Urothelium cell line (cell line): ENCODE measurements at regions not wholly inside any gene's neighbourhood (a gene's known extent, or its start where the extent isn't known, plus 50 kb on each side); places are given as distances from the start of the nearest gene placed in this dataset.

Source experiments
- DNase-seq: peaks from one replicate; pipeline ENCODE4 v3.0.0; 2011; ENCODE audit warnings: low spot score, mixed read lengths
- FAIRE-seq: peaks from 2 replicates; lab custom pipeline; 2011; peaks lifted over from hg19 to GRCh38; lab: Jason Lieb, UNC

- FAIRE-seq, result no peak
- no peak for DNase-seq
Observed at GRCh38 chr14:71585361-71585760, 346.9 kb upstream of the RGS6 start.

GRCh38 chr14:71586131-71586897, 345.9 kb upstream of the RGS6 start:
- DNase-seq (no peak), FAIRE-seq (peak; percentile 62)

- no peak for DNase-seq
- FAIRE-seq, result peak; percentile 75
Observed at GRCh38 chr14:71588028-71588427, 344.2 kb upstream of the RGS6 start.

- no peak for DNase-seq
- FAIRE-seq, result no peak
Observed at GRCh38 chr14:71588576-71589215, 343.5 kb upstream of the RGS6 start.

- no peak for DNase-seq
- FAIRE-seq, result no peak
Observed at GRCh38 chr14:71589609-71590008, 342.6 kb upstream of the RGS6 start.

- no peak for FAIRE-seq
- DNase-seq, result no peak
Observed at GRCh38 chr14:71590131-71590530, 342.1 kb upstream of the RGS6 start.

GRCh38 chr14:71591231-71591630, 341.0 kb upstream of the RGS6 start:
- DNase-seq (no peak), FAIRE-seq (no peak)

- DNase-seq (peak; percentile 45), FAIRE-seq (no peak)
Observed at GRCh38 chr14:71591929-71592328, 340.3 kb upstream of the RGS6 start.

- no peak for DNase-seq
- peak; percentile 52 for FAIRE-seq
Observed at GRCh38 chr14:71592361-71592760, 339.9 kb upstream of the RGS6 start.

GRCh38 chr14:71593966-71594365, 338.3 kb upstream of the RGS6 start:
- no peak for FAIRE-seq

GRCh38 chr14:71594821-71595220, 337.4 kb upstream of the RGS6 start:
- DNase-seq (no peak), FAIRE-seq (no peak)

More at GRCh38 chr14:71593966-71594365, 338.3 kb upstream of the RGS6 start:
- no peak for DNase-seq

- FAIRE-seq, result peak; percentile 40
Observed at GRCh38 chr14:71595441-71595840, 336.8 kb upstream of the RGS6 start.

GRCh38 chr14:71597287-71597920, 334.8 kb upstream of the RGS6 start:
- no peak for DNase-seq
- no peak for FAIRE-seq

More at GRCh38 chr14:71595441-71595840, 336.8 kb upstream of the RGS6 start:
- DNase-seq, result no peak

- FAIRE-seq (no peak), DNase-seq (no peak)
Observed at GRCh38 chr14:71597955-71598660, 334.1 kb upstream of the RGS6 start.

- DNase-seq (no peak), FAIRE-seq (no peak)
Observed at GRCh38 chr14:71600309-71600708, 331.9 kb upstream of the RGS6 start.

GRCh38 chr14:71602524-71602923, 329.7 kb upstream of the RGS6 start:
- no peak for FAIRE-seq
- no peak for DNase-seq

GRCh38 chr14:71604231-71604630, 328.0 kb upstream of the RGS6 start:
- DNase-seq, result no peak
- no peak for FAIRE-seq

GRCh38 chr14:71606064-71606463, 326.2 kb upstream of the RGS6 start:
- no peak for DNase-seq
- peak; percentile 27 for FAIRE-seq

GRCh38 chr14:71606575-71606974, 325.7 kb upstream of the RGS6 start:
- FAIRE-seq, result peak; percentile 61

GRCh38 chr14:71607056-71607455, 325.2 kb upstream of the RGS6 start:
- no peak for FAIRE-seq

More at GRCh38 chr14:71606575-71606974, 325.7 kb upstream of the RGS6 start:
- no peak for DNase-seq

GRCh38 chr14:71610149-71610548, 322.1 kb upstream of the RGS6 start:
- no peak for DNase-seq

More at GRCh38 chr14:71607056-71607455, 325.2 kb upstream of the RGS6 start:
- DNase-seq, result no peak

More at GRCh38 chr14:71610149-71610548, 322.1 kb upstream of the RGS6 start:
- no peak for FAIRE-seq
